ENCODE measurements at regions not wholly inside any gene's neighbourhood (a gene's known extent, or its start where the extent isn't known, plus 50 kb on each side); places are given as distances from the start of the nearest gene placed in this dataset.

- no peaks in the 10 kb centered on the region for H3K27me3 ChIP-seq (ENCODE audit: control insufficient read depth, insufficient read depth, low read length)
- H3K36me3 ChIP-seq (ENCODE audit: control insufficient read depth, insufficient read depth, low read length), result no peaks in the 10 kb centered on the region
- no peak overlapping the region for H3K4me3 ChIP-seq (ENCODE audit: low read depth, low read length)
- no peak for DNase-seq (ENCODE audit: low read depth)
- no peak for TF ChIP-seq CTCF (IDR thresholded peaks at IDR 0.05; ENCODE audit: insufficient read depth, low read length, poor library complexity, severe bottlenecking)
Observed at GRCh38 chr1:60584371-60584770, 498.0 kb upstream of the NFIA start.

DNA sequence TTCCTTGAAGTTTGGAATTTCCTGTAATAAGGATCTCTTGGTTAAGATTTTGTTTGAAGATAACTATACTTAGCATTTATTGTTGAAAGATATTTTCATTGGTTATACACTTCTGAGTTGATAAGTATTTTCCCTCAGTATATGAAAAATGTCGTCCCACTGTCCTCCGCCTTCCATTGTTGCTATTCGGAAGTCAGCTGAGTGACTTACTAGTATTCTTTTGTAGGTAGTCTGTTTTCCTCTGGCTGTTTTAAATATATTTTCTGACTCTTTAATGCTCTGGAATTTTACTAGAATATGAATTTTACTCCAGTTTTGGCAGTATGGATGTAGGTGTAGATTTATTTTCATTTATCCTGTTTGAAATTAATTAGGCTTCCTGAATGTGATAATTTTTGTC is 498.7 kb upstream of the NFIA start:
- no peak overlapping the region for H3K4me3 ChIP-seq (ENCODE audit: low read depth, low read length)
- no peaks in the 10 kb centered on the region for H3K36me3 ChIP-seq (ENCODE audit: control insufficient read depth, insufficient read depth, low read length)
- no peak for DNase-seq (ENCODE audit: low read depth)
- TF ChIP-seq CTCF (IDR thresholded peaks at IDR 0.05; ENCODE audit: insufficient read depth, low read length, poor library complexity, severe bottlenecking), result no peak
- H3K27me3 ChIP-seq (ENCODE audit: control insufficient read depth, insufficient read depth, low read length), result no peaks in the 10 kb centered on the region

GRCh38 chr1:60581455-60582220 is 500.7 kb upstream of the NFIA start:
- no peak for DNase-seq (ENCODE audit: low read depth)
- no peaks in the 10 kb centered on the region for H3K27me3 ChIP-seq (ENCODE audit: control insufficient read depth, insufficient read depth, low read length)

DNA sequence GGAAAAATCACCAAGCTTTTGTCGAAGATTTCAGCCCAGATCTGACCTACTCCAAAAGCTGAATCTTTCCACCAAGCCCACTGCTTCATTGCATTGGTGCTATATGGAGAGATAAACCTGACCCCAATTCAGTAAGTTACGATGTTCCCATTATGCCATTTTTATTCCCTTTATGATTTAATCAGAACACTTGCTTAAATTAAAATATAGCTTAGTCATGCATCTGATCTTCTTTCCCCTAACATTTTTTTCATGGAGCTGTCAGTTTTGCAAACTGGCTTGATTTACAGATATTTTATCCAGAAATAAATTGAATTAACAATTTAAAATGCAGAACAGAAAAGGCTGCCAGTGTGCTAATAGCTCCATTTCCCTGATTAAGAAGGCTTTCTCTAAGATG is 503.5 kb upstream of the C1orf87 start:
- DNase-seq (ENCODE audit: low read depth), result no peak

More at GRCh38 chr1:60581455-60582220, 500.7 kb upstream of the NFIA start:
- no peak for TF ChIP-seq CTCF (IDR thresholded peaks at IDR 0.05; ENCODE audit: insufficient read depth, low read length, poor library complexity, severe bottlenecking)
- H3K4me3 ChIP-seq (ENCODE audit: low read depth, low read length), result no peak overlapping the region
- no peaks in the 10 kb centered on the region for H3K36me3 ChIP-seq (ENCODE audit: control insufficient read depth, insufficient read depth, low read length)

DNA sequence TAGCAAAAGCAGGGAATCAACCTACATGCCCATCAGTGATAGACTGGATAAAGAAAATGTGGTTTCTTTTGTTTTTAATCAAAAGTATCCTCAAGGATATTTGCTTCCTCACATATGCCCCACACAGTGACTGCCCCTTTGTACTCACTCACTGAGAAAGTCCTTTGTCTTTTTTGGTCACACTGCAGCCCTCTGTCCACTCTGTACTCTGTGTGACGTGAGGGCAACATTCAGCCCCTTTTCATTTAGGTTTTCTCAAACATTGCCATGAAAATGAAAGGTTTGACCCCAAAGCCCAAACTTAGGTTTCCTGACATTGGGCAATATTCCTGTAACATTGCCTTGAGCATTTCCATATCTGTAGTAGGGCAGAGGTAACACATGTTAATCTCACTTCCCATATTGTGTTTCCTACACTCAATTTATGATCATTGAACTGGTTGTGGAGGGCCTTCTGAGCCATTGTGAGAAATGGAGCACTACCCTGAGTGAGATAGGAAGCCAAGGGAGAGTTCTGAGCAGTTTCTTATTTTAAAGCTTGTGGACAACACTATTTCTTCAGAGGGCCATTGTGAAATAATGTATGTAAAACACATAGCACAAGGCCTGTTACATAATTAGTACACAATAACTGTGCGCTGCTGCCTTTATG is 501.9 kb upstream of the C1orf87 start:
- DNase-seq (ENCODE audit: low read depth), result no peak
- no peak for TF ChIP-seq CTCF (IDR thresholded peaks at IDR 0.05; ENCODE audit: insufficient read depth, low read length, poor library complexity, severe bottlenecking)
- no peaks in the 10 kb centered on the region for H3K36me3 ChIP-seq (ENCODE audit: control insufficient read depth, insufficient read depth, low read length)
- no peak overlapping the region for H3K4me3 ChIP-seq (ENCODE audit: low read depth, low read length)
- no peaks in the 10 kb centered on the region for H3K27me3 ChIP-seq (ENCODE audit: control insufficient read depth, insufficient read depth, low read length)

More for the DNA sequence above, 503.5 kb upstream of the C1orf87 start:
- Histone ChIP-seq H3K27me3 (ENCODE audit: control insufficient read depth, insufficient read depth, low read length) (no peaks in the 10 kb centered on the region), H3K36me3 (ENCODE audit: control insufficient read depth, insufficient read depth, low read length) (no peaks in the 10 kb centered on the region), H3K4me3 (ENCODE audit: low read depth, low read length) (no peak overlapping the region)
- TF ChIP-seq CTCF (IDR thresholded peaks at IDR 0.05; ENCODE audit: insufficient read depth, low read length, poor library complexity, severe bottlenecking), result no peak

Data from kidney epithelial cell (primary cell).